ENCODE measurements at regions not wholly inside any gene's neighbourhood (a gene's known extent, or its start where the extent isn't known, plus 50 kb on each side); places are given as distances from the start of the nearest gene placed in this dataset.

GRCh38 chr14:101361044-101361443, 200.3 kb upstream of the DIO3 start:
- intact Hi-C loops (cut with DNase I): no loop called here
- Histone ChIP-seq H3K36me3 (no peaks in the 10 kb centered on the region), H3K4me1 (peaks cover 0 to 14% (median 0%) of the 10 kb centered on the region in 9 donors), H3K27ac (peak overlapping the region in 1 of 10 donors; percentile 23), H3K27me3 (peaks cover 0 to 19% (median 14%) of the 10 kb centered on the region in 7 donors), H3K9me3 (peaks cover 0 to 16% (median 0%) of the 10 kb centered on the region in 11 donors), H3K4me3 (no peak overlapping the region)
- ATAC-seq (peak in 1 of 8 donors; percentile 41), DNase-seq (no peak)
- 66 to 83% methylated on average over 16 of the region's 16 CpGs for WGBS, 2 donors
- TF ChIP-seq CTCF (IDR thresholded peaks at IDR 0.05): no peak

GRCh38 chr14:101361451-101362433, 199.6 kb upstream of the DIO3 start:
- intact Hi-C loops (cut with DNase I): no loop called here
- H3K27ac ChIP-seq: no peak overlapping the region
- peaks cover 0 to 14% (median 0%) of the 10 kb centered on the region in 9 donors for H3K4me1 ChIP-seq
- ATAC-seq: no peak
- peaks cover 0 to 16% (median 0%) of the 10 kb centered on the region in 11 donors for H3K9me3 ChIP-seq
- TF ChIP-seq CTCF (IDR thresholded peaks at IDR 0.05): no peak
- peaks cover 0 to 23% (median 14%) of the 10 kb centered on the region in 7 donors for H3K27me3 ChIP-seq
- no peak overlapping the region for H3K4me3 ChIP-seq
- 88 to 90% methylated on average over 20 of the region's 20 CpGs for WGBS, 2 donors
- H3K36me3 ChIP-seq: no peaks in the 10 kb centered on the region
- DNase-seq: no peak

GRCh38 chr14:101362529-101363260, 198.6 kb upstream of the DIO3 start:
- DNase-seq (no peak), ATAC-seq (no peak)
- Histone ChIP-seq H3K27me3 (peaks cover 0 to 25% (median 14%) of the 10 kb centered on the region in 7 donors), H3K4me1 (peaks cover 0 to 14% (median 0%) of the 10 kb centered on the region in 9 donors), H3K4me3 (no peak overlapping the region), H3K9me3 (peaks cover 0 to 8% (median 0%) of the 10 kb centered on the region in 11 donors), H3K36me3 (no peaks in the 10 kb centered on the region), H3K27ac (no peak overlapping the region)
- 88 to 91% methylated on average over 17 of the region's 17 CpGs for WGBS, 2 donors
- TF ChIP-seq CTCF (IDR thresholded peaks at IDR 0.05): no peak
- intact Hi-C loops (cut with DNase I): no loop called here

- DNase-seq (no peak), ATAC-seq (no peak)
- H3K4me1 ChIP-seq: peaks cover 0 to 14% (median 0%) of the 10 kb centered on the region in 9 donors
- H3K27me3 ChIP-seq: peaks cover 0 to 25% (median 14%) of the 10 kb centered on the region in 7 donors
- WGBS, 2 donors: 73 to 81% methylated on average over 2 of the region's 2 CpGs
- no peak overlapping the region for H3K27ac ChIP-seq
- intact Hi-C loops (cut with DNase I): no loop called here
- TF ChIP-seq CTCF (IDR thresholded peaks at IDR 0.05): no peak
- H3K9me3 ChIP-seq: peaks cover 0 to 3% (median 0%) of the 10 kb centered on the region in 11 donors
- no peaks in the 10 kb centered on the region for H3K36me3 ChIP-seq
- H3K4me3 ChIP-seq: no peak overlapping the region
These were observed 198.1 kb upstream of the DIO3 start for GRCh38 chr14:101363261-101363555.
